ENCODE measurements at regions not wholly inside any gene's neighbourhood (a gene's known extent, or its start where the extent isn't known, plus 50 kb on each side); places are given as distances from the start of the nearest gene placed in this dataset.

DNA sequence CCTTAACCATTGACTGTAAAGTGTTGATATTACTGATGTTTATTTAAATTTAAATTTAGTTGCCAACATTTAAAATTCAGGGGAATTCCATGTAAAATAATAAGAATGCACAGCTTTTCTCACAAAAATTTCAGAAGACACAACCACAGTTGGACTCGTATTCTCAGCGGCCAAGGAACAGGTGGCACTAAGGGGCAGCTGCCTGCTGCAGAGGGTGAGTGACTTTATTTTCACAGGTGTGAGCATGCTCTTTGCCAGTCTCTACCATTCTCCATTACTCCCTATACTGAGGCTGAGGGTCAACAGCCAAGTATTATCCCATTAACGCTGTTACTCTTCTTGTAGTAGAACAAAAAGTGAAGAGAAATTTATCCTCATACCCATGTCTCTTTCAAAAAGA lies 92.1 kb upstream of the GADL1 start:
- TF ChIP-seq EP300 (IDR thresholded peaks at IDR 0.05) (no peak), POLR2A (IDR thresholded peaks at IDR 0.05) (no peak)
- TF ChIP-seq, protein P1, sequence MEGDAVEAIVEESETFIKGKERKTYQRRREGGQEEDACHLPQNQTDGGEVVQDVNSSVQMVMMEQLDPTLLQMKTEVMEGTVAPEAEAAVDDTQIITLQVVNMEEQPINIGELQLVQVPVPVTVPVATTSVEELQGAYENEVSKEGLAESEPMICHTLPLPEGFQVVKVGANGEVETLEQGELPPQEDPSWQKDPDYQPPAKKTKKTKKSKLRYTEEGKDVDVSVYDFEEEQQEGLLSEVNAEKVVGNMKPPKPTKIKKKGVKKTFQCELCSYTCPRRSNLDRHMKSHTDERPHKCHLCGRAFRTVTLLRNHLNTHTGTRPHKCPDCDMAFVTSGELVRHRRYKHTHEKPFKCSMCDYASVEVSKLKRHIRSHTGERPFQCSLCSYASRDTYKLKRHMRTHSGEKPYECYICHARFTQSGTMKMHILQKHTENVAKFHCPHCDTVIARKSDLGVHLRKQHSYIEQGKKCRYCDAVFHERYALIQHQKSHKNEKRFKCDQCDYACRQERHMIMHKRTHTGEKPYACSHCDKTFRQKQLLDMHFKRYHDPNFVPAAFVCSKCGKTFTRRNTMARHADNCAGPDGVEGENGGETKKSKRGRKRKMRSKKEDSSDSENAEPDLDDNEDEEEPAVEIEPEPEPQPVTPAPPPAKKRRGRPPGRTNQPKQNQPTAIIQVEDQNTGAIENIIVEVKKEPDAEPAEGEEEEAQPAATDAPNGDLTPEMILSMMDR (IDR thresholded peaks at IDR 0.05), result no peak
